ENCODE measurements at regions not wholly inside any gene's neighbourhood (a gene's known extent, or its start where the extent isn't known, plus 50 kb on each side); places are given as distances from the start of the nearest gene placed in this dataset.
A peak's percentile ranks its signal among the peaks of the same experiment; 100 is the strongest.

- Histone ChIP-seq H3K27me3 (replicated peaks) (no peaks in the 10 kb centered on the region), H3K27ac (no peak overlapping the region), H3K36me3 (replicated peaks) (no peaks in the 10 kb centered on the region), H3K4me3 (ENCODE audit: low read depth, low read length) (no peak overlapping the region)
- in situ Hi-C loops (cut with HindIII; ENCODE audit: low pct_ligation_motif_present, low sequenced_read_pairs) = no loop called here
- DNase-seq = no peak
- no peak for TF ChIP-seq CTCF (IDR thresholded peaks at IDR 0.05; ENCODE audit: low read depth, low read length, missing control alignments)
Measured at GRCh38 chr4:145307120-145307519, 126.7 kb upstream of the OTUD4 start.

GRCh38 chr4:145302725-145303124 lies 122.3 kb upstream of the OTUD4 start:
- no peaks in the 10 kb centered on the region for H3K36me3 ChIP-seq (replicated peaks)
- H3K27me3 ChIP-seq (replicated peaks) = no peaks in the 10 kb centered on the region
- H3K4me3 ChIP-seq (ENCODE audit: low read depth, low read length) = no peak overlapping the region
- in situ Hi-C loops (cut with HindIII; ENCODE audit: low pct_ligation_motif_present, low sequenced_read_pairs) = no loop called here
- no peak overlapping the region for H3K27ac ChIP-seq
- no peak for DNase-seq
- no peak for TF ChIP-seq CTCF (IDR thresholded peaks at IDR 0.05; ENCODE audit: low read depth, low read length, missing control alignments)

- Histone ChIP-seq H3K27ac (no peak overlapping the region), H3K36me3 (replicated peaks) (no peaks in the 10 kb centered on the region), H3K27me3 (replicated peaks) (no peaks in the 10 kb centered on the region), H3K4me3 (ENCODE audit: low read depth, low read length) (no peak overlapping the region)
- no peak for DNase-seq
- TF ChIP-seq CTCF (IDR thresholded peaks at IDR 0.05; ENCODE audit: low read depth, low read length, missing control alignments) = no peak
- in situ Hi-C loops (cut with HindIII; ENCODE audit: low pct_ligation_motif_present, low sequenced_read_pairs) = no loop called here
Measured at GRCh38 chr4:145301386-145302080, 121.1 kb upstream of the OTUD4 start.

GRCh38 chr4:145299380-145300076 lies 119.1 kb upstream of the OTUD4 start:
- no peak overlapping the region for H3K27ac ChIP-seq
- no peaks in the 10 kb centered on the region for H3K27me3 ChIP-seq (replicated peaks)
- DNase-seq = peak; percentile 88
- in situ Hi-C loops (cut with HindIII; ENCODE audit: low pct_ligation_motif_present, low sequenced_read_pairs) = no loop called here
- TF ChIP-seq CTCF (IDR thresholded peaks at IDR 0.05; ENCODE audit: low read depth, low read length, missing control alignments) = no peak
- H3K4me3 ChIP-seq (ENCODE audit: low read depth, low read length) = no peak overlapping the region
- no peaks in the 10 kb centered on the region for H3K36me3 ChIP-seq (replicated peaks)

GRCh38 chr4:145298885-145299284 lies 118.5 kb upstream of the OTUD4 start:
- no peak overlapping the region for H3K27ac ChIP-seq
- no peak for TF ChIP-seq CTCF (IDR thresholded peaks at IDR 0.05; ENCODE audit: low read depth, low read length, missing control alignments)
- no peak overlapping the region for H3K4me3 ChIP-seq (ENCODE audit: low read depth, low read length)
- H3K27me3 ChIP-seq (replicated peaks) = no peaks in the 10 kb centered on the region
- no peaks in the 10 kb centered on the region for H3K36me3 ChIP-seq (replicated peaks)
- in situ Hi-C loops (cut with HindIII; ENCODE audit: low pct_ligation_motif_present, low sequenced_read_pairs) = no loop called here
- DNase-seq = no peak

Measured in brain microvascular endothelial cell (primary cell).